Left lung (tissue), 4 donors: ENCODE measurements at regions not wholly inside any gene's neighbourhood (a gene's known extent, or its start where the extent isn't known, plus 50 kb on each side); places are given as distances from the start of the nearest gene placed in this dataset.

Experiments used
- ATAC-seq: fragments of 200-7000 bp; cut with Tn5 transposase; one replicate; pipeline ENCODE4 v1.9.1; 2020; ENCODE audit warnings: moderate library complexity
- DNase-seq, 4 donors: peaks; one replicate each; pipeline ENCODE4 v3.0.0-alpha.2; 2013 to 2020
- H3K27ac ChIP-seq, 2 donors: fragments of 200-600 bp; sonication (generic) in 1 of 2; one replicate each; pipeline versions ENCODE4 v1.5.0 to v1.8.0; 2020 to 2021
- H3K27me3 ChIP-seq, 2 donors: fragments of 200-600 bp; sonication (generic) in 1 of 2; one replicate each; pipeline versions ENCODE4 v1.5.0 to v1.8.0; 2020 to 2021
- H3K36me3 ChIP-seq, 2 donors: fragments of 200-600 bp; sonication (generic) in 1 of 2; one replicate each; pipeline versions ENCODE4 v1.5.0 to v1.8.0; 2020 to 2021
- H3K4me1 ChIP-seq, 2 donors: fragments of 200-600 bp; one replicate each; pipeline ENCODE4 v1.8.0; 2021
- H3K4me3 ChIP-seq, 2 donors: fragments of 200-600 bp; sonication (generic) in 1 of 2; one replicate each; pipeline versions ENCODE4 v1.5.0 to v1.8.0; 2020 to 2021; ENCODE audit warnings: mild to moderate bottlenecking in 1 of 2
- H3K9me3 ChIP-seq, 2 donors: fragments of 200-600 bp; sonication (generic) in 1 of 2; one replicate each; pipeline versions ENCODE4 v1.5.0 to v1.8.0; 2020 to 2021
- CTCF ChIP-seq, 2 donors: fragments of 200-600 bp; sonication (generic) in 1 of 2; IDR thresholded peaks; one replicate each; pipeline versions ENCODE4 v1.5.0 to v1.8.0; 2021; ENCODE audit warnings: antibody characterized with exemption in 2 of 2
- intact Hi-C, 2 donors: fragments of 100-400 bp; cut with DNase I; formaldehyde crosslinking; loops; one replicate each; pipeline versions ENCODE4 v1.11.2 to v1.14.2; 2022
- donor health status: DM: no; HTN: yes; CAD: no.
- donor health status: DM: no; HTN: no; CAD: no.

GRCh38 chr6:143621876-143622605, 55.7 kb upstream of the PHACTR2 start:
- Histone ChIP-seq H3K4me1 (peaks cover 4 to 7% of the 10 kb centered on the region in 2 donors), H3K27ac (no peak overlapping the region), H3K4me3 (no peak overlapping the region), H3K9me3 (no peaks in the 10 kb centered on the region), H3K27me3 (no peaks in the 10 kb centered on the region), H3K36me3 (no peaks in the 10 kb centered on the region)
- TF ChIP-seq CTCF (IDR thresholded peaks at IDR 0.05), result no peak
- ATAC-seq, result no peak
- intact Hi-C loops, result no loop called here
- no peak for DNase-seq

GRCh38 chr6:143621159-143621873, 56.4 kb upstream of the PHACTR2 start:
- Histone ChIP-seq H3K9me3 (no peaks in the 10 kb centered on the region), H3K4me1 (peaks cover 4 to 7% of the 10 kb centered on the region in 2 donors), H3K27ac (no peak overlapping the region), H3K4me3 (no peak overlapping the region), H3K27me3 (no peaks in the 10 kb centered on the region), H3K36me3 (no peaks in the 10 kb centered on the region)
- no peak for TF ChIP-seq CTCF (IDR thresholded peaks at IDR 0.05)
- ATAC-seq (no peak), DNase-seq (no peak)
- intact Hi-C loops, result no loop called here

GRCh38 chr6:143620447-143620846, 57.3 kb upstream of the PHACTR2 start:
- ATAC-seq (no peak), DNase-seq (no peak)
- Histone ChIP-seq H3K9me3 (no peaks in the 10 kb centered on the region), H3K27me3 (no peaks in the 10 kb centered on the region), H3K4me3 (no peak overlapping the region), H3K36me3 (no peaks in the 10 kb centered on the region), H3K4me1 (peaks cover 4 to 7% of the 10 kb centered on the region in 2 donors), H3K27ac (no peak overlapping the region)
- no peak for TF ChIP-seq CTCF (IDR thresholded peaks at IDR 0.05)
- intact Hi-C loops, result no loop called here

- Histone ChIP-seq H3K27me3 (no peaks in the 10 kb centered on the region), H3K27ac (no peak overlapping the region), H3K36me3 (no peaks in the 10 kb centered on the region), H3K4me3 (no peak overlapping the region), H3K9me3 (no peaks in the 10 kb centered on the region), H3K4me1 (peaks cover 4 to 7% of the 10 kb centered on the region in 2 donors)
- ATAC-seq (no peak), DNase-seq (peak in 1 of 4 donors; percentile 24)
- intact Hi-C loops, result no loop called here
- no peak for TF ChIP-seq CTCF (IDR thresholded peaks at IDR 0.05)
Measured at GRCh38 chr6:143619824-143620401, 57.9 kb upstream of the PHACTR2 start.

- no peaks in the 10 kb centered on the region for H3K27me3 ChIP-seq
- H3K4me1 ChIP-seq, result peaks cover 7 to 11% of the 10 kb centered on the region in 2 donors
Measured at GRCh38 chr6:143616741-143617140, 61.0 kb upstream of the PHACTR2 start.

More at GRCh38 chr6:143616741-143617140, 61.0 kb upstream of the PHACTR2 start:
- DNase-seq (no peak), ATAC-seq (no peak)
- TF ChIP-seq CTCF (IDR thresholded peaks at IDR 0.05), result no peak
- Histone ChIP-seq H3K27ac (no peak overlapping the region), H3K9me3 (no peaks in the 10 kb centered on the region), H3K4me3 (no peak overlapping the region), H3K36me3 (no peaks in the 10 kb centered on the region)
- intact Hi-C loops, result no loop called here
